ENCODE measurements at regions not wholly inside any gene's neighbourhood (a gene's known extent, or its start where the extent isn't known, plus 50 kb on each side); places are given as distances from the start of the nearest gene placed in this dataset.

GRCh38 chr2:200737585-200737984, 74.1 kb upstream of the BZW1 start:
- intact Hi-C loops (cut with micrococcal nuclease) = no loop called here
- no peaks in the 10 kb centered on the region for H3K4me1 Mint-ChIP-seq (ENCODE audit: insufficient read depth, unreplicated experiment)
- no peak for DNase-seq (ENCODE audit: unreplicated experiment)
- H3K27me3 Mint-ChIP-seq (ENCODE audit: insufficient read depth, unreplicated experiment) = no peaks in the 10 kb centered on the region
- POLR2A ChIA-PET = interaction anchor here (1.1 to 1.4 kb wide), 2 partner anchors 24 to 28 kb away, joined by 6 read pairs; no protein-coding TSS in a partner anchor
- no TSS peak for BruUV-seq (replicated peaks)
- no peak overlapping the region for H3K4me3 Mint-ChIP-seq (ENCODE audit: unreplicated experiment)
- CTCF ChIA-PET = interaction anchor here (0.7 to 6.4 kb wide), 5 partner anchors 9 to 41 kb away, joined by 3 to 86 read pairs (median 4); no protein-coding TSS in a partner anchor
- no peaks in the 10 kb centered on the region for H3K36me3 Mint-ChIP-seq (ENCODE audit: insufficient read depth, unreplicated experiment)
- H3K9me3 Mint-ChIP-seq (ENCODE audit: unreplicated experiment) = no peaks in the 10 kb centered on the region
- H3K27ac Mint-ChIP-seq (ENCODE audit: low read depth, unreplicated experiment) = no peak overlapping the region
- TF ChIP-seq CTCF (IDR thresholded peaks at IDR 0.05; ENCODE audit: unreplicated experiment) = no peak

- H3K9me3 Mint-ChIP-seq (ENCODE audit: unreplicated experiment) = no peaks in the 10 kb centered on the region
- intact Hi-C loops (cut with micrococcal nuclease) = no loop called here
- CTCF ChIA-PET = interaction anchor here (0.9 to 1.2 kb wide), 4 partner anchors 13 to 120 kb away, joined by 3 to 7 read pairs (median 4); no protein-coding TSS in a partner anchor
- H3K36me3 Mint-ChIP-seq (ENCODE audit: insufficient read depth, unreplicated experiment) = no peaks in the 10 kb centered on the region
- no peak overlapping the region for H3K27ac Mint-ChIP-seq (ENCODE audit: low read depth, unreplicated experiment)
- H3K27me3 Mint-ChIP-seq (ENCODE audit: insufficient read depth, unreplicated experiment) = no peaks in the 10 kb centered on the region
- no peaks in the 10 kb centered on the region for H3K4me1 Mint-ChIP-seq (ENCODE audit: insufficient read depth, unreplicated experiment)
- POLR2A ChIA-PET = no interaction called here
- BruUV-seq (replicated peaks) = no TSS peak
- DNase-seq (ENCODE audit: unreplicated experiment) = no peak
- TF ChIP-seq CTCF (IDR thresholded peaks at IDR 0.05; ENCODE audit: unreplicated experiment) = no peak
- H3K4me3 Mint-ChIP-seq (ENCODE audit: unreplicated experiment) = no peak overlapping the region
Measured at GRCh38 chr2:200738590-200738989, 73.1 kb upstream of the BZW1 start.

DNA sequence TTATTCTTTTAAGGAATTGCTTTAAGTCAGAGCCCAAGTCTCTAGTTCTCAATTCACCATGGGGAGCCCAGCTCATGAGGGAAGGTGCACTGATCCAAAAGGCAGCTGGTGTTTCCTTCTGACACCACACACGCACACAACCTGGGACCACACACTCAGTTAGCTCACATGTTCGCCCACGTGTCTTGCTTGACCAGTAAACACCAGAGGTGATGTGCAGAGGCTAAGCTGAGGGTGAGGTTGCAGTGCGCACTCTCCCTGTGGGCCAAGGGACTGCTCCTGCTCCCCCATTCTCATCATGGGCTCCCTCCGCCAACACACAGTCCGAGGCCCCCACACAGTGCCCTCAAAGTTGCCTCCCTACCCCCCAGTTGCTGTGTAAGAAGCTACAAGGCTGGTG, 70.8 kb upstream of the BZW1 start:
- POLR2A ChIA-PET = interaction anchor here (1.4 kb wide), 1 partner anchor 9 kb away, joined by 3 read pairs; no protein-coding TSS in a partner anchor

More for the DNA sequence above, 70.8 kb upstream of the BZW1 start:
- no peak for TF ChIP-seq CTCF (IDR thresholded peaks at IDR 0.05; ENCODE audit: unreplicated experiment)
- Mint-ChIP-seq H3K27me3 (ENCODE audit: insufficient read depth, unreplicated experiment) (no peaks in the 10 kb centered on the region), H3K4me3 (ENCODE audit: unreplicated experiment) (no peak overlapping the region), H3K36me3 (ENCODE audit: insufficient read depth, unreplicated experiment) (no peaks in the 10 kb centered on the region), H3K27ac (ENCODE audit: low read depth, unreplicated experiment) (no peak overlapping the region), H3K4me1 (ENCODE audit: insufficient read depth, unreplicated experiment) (no peaks in the 10 kb centered on the region), H3K9me3 (ENCODE audit: unreplicated experiment) (no peaks in the 10 kb centered on the region)
- intact Hi-C loops (cut with micrococcal nuclease) = no loop called here
- BruUV-seq (replicated peaks) = no TSS peak
- DNase-seq (ENCODE audit: unreplicated experiment) = no peak
- CTCF ChIA-PET = interaction anchor here (0.6 to 1.0 kb wide), 5 partner anchors 8 to 135 kb away, joined by 3 to 4 read pairs (median 4); no protein-coding TSS in a partner anchor

Measured in MCF 10A (cell line).